CD8-positive, alpha-beta memory T cell (primary cell): ENCODE measurements at regions not wholly inside any gene's neighbourhood (a gene's known extent, or its start where the extent isn't known, plus 50 kb on each side); places are given as distances from the start of the nearest gene placed in this dataset.

ENCODE experiments used
- CTCF ChIA-PET: fragments of 350-600 bp; sonication (Branson Sonifier 250); formaldehyde crosslinking; loops from one replicate; lab custom pipeline; 2021; ENCODE audit warnings: antibody characterized with exemption; lab: Charles Lee
- POLR2A ChIA-PET: fragments of 350-600 bp; sonication (Branson Sonifier 250); formaldehyde crosslinking; loops from one replicate; lab custom pipeline; 2021; ENCODE audit warnings: antibody characterized with exemption; lab: Charles Lee
- DNase-seq, 5 donors: peaks; one replicate each; pipeline versions ENCODE4 v3.0.0 to v3.0.0-alpha.2; 2020 to 2022; ENCODE audit warnings: mixed read lengths in 1 of 5
- H3K27ac ChIP-seq: one replicate; pipeline ENCODE4 v1.7.0; 2013; ENCODE audit warnings: low read depth, mild to moderate bottlenecking, low read length, moderate library complexity
- H3K27me3 ChIP-seq: 2 replicates; pipeline ENCODE4 v1.7.0; 2013; ENCODE audit warnings: low read length, mild to moderate bottlenecking; ENCODE audit not compliant: insufficient read depth, poor library complexity, severe bottlenecking
- H3K36me3 ChIP-seq: 2 replicates; pipeline ENCODE4 v1.7.0; 2013; ENCODE audit warnings: mild to moderate bottlenecking, low read length, moderate library complexity; ENCODE audit not compliant: insufficient read depth
- H3K4me1 ChIP-seq: 2 replicates; pipeline ENCODE4 v1.7.0; 2013; ENCODE audit warnings: mild to moderate bottlenecking, low read length, moderate library complexity; ENCODE audit not compliant: insufficient read depth
- H3K4me3 ChIP-seq: 2 replicates; pipeline ENCODE4 v1.7.0; 2013; ENCODE audit warnings: mild to moderate bottlenecking, low read length
- H3K9me3 ChIP-seq: 2 replicates; pipeline ENCODE4 v1.7.0; 2013; ENCODE audit warnings: mild to moderate bottlenecking, low read length
- H3K27ac Mint-ChIP-seq, 8 donors: one replicate each; pipeline ENCODE4 v1.8.0; 2020 to 2021; ENCODE audit warnings: mixed read lengths in 8 of 8, mild to moderate bottlenecking in 6 of 8, inconsistent platforms in 3 of 8, moderate library complexity in 3 of 8
- H3K27me3 Mint-ChIP-seq, 2 donors: one replicate each; pipeline ENCODE4 v1.8.0; 2020 to 2021; ENCODE audit warnings: mixed read lengths in 2 of 2, mild to moderate bottlenecking in 1 of 2, moderate library complexity in 1 of 2
- H3K36me3 Mint-ChIP-seq, 3 donors: one replicate each; pipeline ENCODE4 v1.8.0; 2020 to 2021; ENCODE audit warnings: mixed read lengths in 3 of 3, inconsistent platforms in 1 of 3, mild to moderate bottlenecking in 1 of 3
- H3K4me1 Mint-ChIP-seq, 3 donors: one replicate each; pipeline ENCODE4 v1.8.0; 2020 to 2021; ENCODE audit warnings: mixed read lengths in 3 of 3, inconsistent platforms in 1 of 3, mild to moderate bottlenecking in 1 of 3
- H3K4me3 Mint-ChIP-seq, 7 donors: one replicate each; pipeline ENCODE4 v1.8.0; 2020 to 2021; ENCODE audit warnings: mixed read lengths in 7 of 7, mild to moderate bottlenecking in 6 of 7, moderate library complexity in 4 of 7, inconsistent platforms in 2 of 7
- H3K9me3 Mint-ChIP-seq, 5 donors: one replicate each; pipeline ENCODE4 v1.8.0; 2020 to 2022; ENCODE audit warnings: mixed read lengths in 5 of 5, mild to moderate bottlenecking in 3 of 5, moderate library complexity in 2 of 5, inconsistent platforms in 1 of 5

GRCh38 chr9:108512426-108513173 is 343.2 kb downstream of the ACTL7B start:
- Histone ChIP-seq H3K27ac (no peak overlapping the region), H3K36me3 (no peaks in the 10 kb centered on the region), H3K4me1 (no peaks in the 10 kb centered on the region), H3K4me3 (no peak overlapping the region), H3K27me3 (no peaks in the 10 kb centered on the region), H3K9me3 (no peaks in the 10 kb centered on the region)
- Mint-ChIP-seq H3K36me3 (no peaks in the 10 kb centered on the region), H3K9me3 (peaks cover 0 to 9% (median 3%) of the 10 kb centered on the region in 5 donors), H3K27ac (no peak overlapping the region), H3K4me1 (no peaks in the 10 kb centered on the region), H3K4me3 (no peak overlapping the region), H3K27me3 (no peaks in the 10 kb centered on the region)
- CTCF ChIA-PET: no interaction called here
- POLR2A ChIA-PET: no interaction called here
- no peak for DNase-seq

GRCh38 chr9:108511307-108511706 is 344.5 kb downstream of the ACTL7B start:
- no peaks in the 10 kb centered on the region for H3K36me3 ChIP-seq
- H3K4me1 ChIP-seq: no peaks in the 10 kb centered on the region
- H3K27ac ChIP-seq: no peak overlapping the region
- H3K27me3 ChIP-seq: no peaks in the 10 kb centered on the region
- H3K36me3 Mint-ChIP-seq: no peaks in the 10 kb centered on the region
- no peaks in the 10 kb centered on the region for H3K4me1 Mint-ChIP-seq
- no peak overlapping the region for H3K4me3 ChIP-seq
- peaks cover 2 to 7% (median 3%) of the 10 kb centered on the region in 5 donors for H3K9me3 Mint-ChIP-seq
- ChIA-PET CTCF (no interaction called here), POLR2A (no interaction called here)
- H3K9me3 ChIP-seq: no peaks in the 10 kb centered on the region
- H3K27me3 Mint-ChIP-seq: no peaks in the 10 kb centered on the region
- H3K27ac Mint-ChIP-seq: no peak overlapping the region
- no peak for DNase-seq
- H3K4me3 Mint-ChIP-seq: no peak overlapping the region

- peaks cover 4 to 12% (median 7%) of the 10 kb centered on the region in 5 donors for H3K9me3 Mint-ChIP-seq
- CTCF ChIA-PET: no interaction called here
- H3K9me3 ChIP-seq: no peaks in the 10 kb centered on the region
- no peaks in the 10 kb centered on the region for H3K36me3 ChIP-seq
- no peak overlapping the region for H3K4me3 Mint-ChIP-seq
- H3K4me3 ChIP-seq: no peak overlapping the region
- H3K4me1 Mint-ChIP-seq: no peaks in the 10 kb centered on the region
- no peaks in the 10 kb centered on the region for H3K27me3 ChIP-seq
- POLR2A ChIA-PET: no interaction called here
- H3K27me3 Mint-ChIP-seq: no peaks in the 10 kb centered on the region
- no peak for DNase-seq
- no peak overlapping the region for H3K27ac Mint-ChIP-seq
- peaks cover 0 to 4% (median 0%) of the 10 kb centered on the region in 3 donors for H3K36me3 Mint-ChIP-seq
- H3K27ac ChIP-seq: no peak overlapping the region
- no peaks in the 10 kb centered on the region for H3K4me1 ChIP-seq
Measured at GRCh38 chr9:108496846-108497245, 358.9 kb downstream of the ACTL7B start.

- Histone ChIP-seq H3K27ac (no peak overlapping the region), H3K9me3 (no peaks in the 10 kb centered on the region), H3K4me1 (no peaks in the 10 kb centered on the region), H3K27me3 (no peaks in the 10 kb centered on the region), H3K4me3 (no peak overlapping the region), H3K36me3 (no peaks in the 10 kb centered on the region)
- Mint-ChIP-seq H3K27me3 (peaks cover 0 to 2% of the 10 kb centered on the region in 2 donors), H3K27ac (no peak overlapping the region), H3K36me3 (no peaks in the 10 kb centered on the region), H3K4me3 (no peak overlapping the region), H3K9me3 (peaks cover 0 to 4% (median 0%) of the 10 kb centered on the region in 5 donors), H3K4me1 (no peaks in the 10 kb centered on the region)
- ChIA-PET POLR2A (no interaction called here), CTCF (no interaction called here)
- no peak for DNase-seq
Measured at GRCh38 chr9:108489567-108489966, 366.2 kb downstream of the ACTL7B start.

GRCh38 chr9:108486831-108487230 is 369.0 kb downstream of the ACTL7B start:
- POLR2A ChIA-PET: no interaction called here
- no peaks in the 10 kb centered on the region for H3K27me3 ChIP-seq
- H3K4me3 ChIP-seq: no peak overlapping the region
- Mint-ChIP-seq H3K9me3 (peaks cover 0 to 4% (median 3%) of the 10 kb centered on the region in 5 donors), H3K4me1 (no peaks in the 10 kb centered on the region), H3K27me3 (peaks cover 0 to 2% of the 10 kb centered on the region in 2 donors), H3K36me3 (no peaks in the 10 kb centered on the region), H3K27ac (no peak overlapping the region), H3K4me3 (no peak overlapping the region)
- no peaks in the 10 kb centered on the region for H3K4me1 ChIP-seq
- CTCF ChIA-PET: no interaction called here
- no peak overlapping the region for H3K27ac ChIP-seq
- DNase-seq: no peak
- H3K9me3 ChIP-seq: no peaks in the 10 kb centered on the region
- no peaks in the 10 kb centered on the region for H3K36me3 ChIP-seq

- POLR2A ChIA-PET: no interaction called here
- CTCF ChIA-PET: no interaction called here
- Histone ChIP-seq H3K36me3 (no peaks in the 10 kb centered on the region), H3K4me3 (no peak overlapping the region), H3K9me3 (no peaks in the 10 kb centered on the region), H3K27me3 (no peaks in the 10 kb centered on the region), H3K27ac (no peak overlapping the region), H3K4me1 (no peaks in the 10 kb centered on the region)
- no peak overlapping the region for H3K4me3 Mint-ChIP-seq
- H3K4me1 Mint-ChIP-seq: no peaks in the 10 kb centered on the region
- no peak for DNase-seq
- H3K27me3 Mint-ChIP-seq: peaks cover 0 to 2% of the 10 kb centered on the region in 2 donors
- no peaks in the 10 kb centered on the region for H3K36me3 Mint-ChIP-seq
- H3K9me3 Mint-ChIP-seq: peaks cover 0 to 3% (median 0%) of the 10 kb centered on the region in 5 donors
- no peak overlapping the region for H3K27ac Mint-ChIP-seq
Measured at GRCh38 chr9:108484468-108484867, 371.3 kb downstream of the ACTL7B start.

GRCh38 chr9:108483676-108484075 is 372.1 kb downstream of the ACTL7B start:
- Mint-ChIP-seq H3K4me3 (no peak overlapping the region), H3K9me3 (peaks cover 0 to 3% (median 0%) of the 10 kb centered on the region in 5 donors), H3K4me1 (no peaks in the 10 kb centered on the region), H3K27me3 (peaks cover 0 to under 1% of the 10 kb centered on the region in 2 donors), H3K36me3 (no peaks in the 10 kb centered on the region), H3K27ac (no peak overlapping the region)
- H3K9me3 ChIP-seq: no peaks in the 10 kb centered on the region
- H3K27ac ChIP-seq: no peak overlapping the region
- ChIA-PET CTCF (no interaction called here), POLR2A (no interaction called here)
- H3K36me3 ChIP-seq: no peaks in the 10 kb centered on the region
- no peak for DNase-seq
- H3K4me3 ChIP-seq: no peak overlapping the region
- no peaks in the 10 kb centered on the region for H3K4me1 ChIP-seq
- H3K27me3 ChIP-seq: no peaks in the 10 kb centered on the region

GRCh38 chr9:108479989-108480652 is 375.7 kb downstream of the ACTL7B start:
- Histone ChIP-seq H3K9me3 (no peaks in the 10 kb centered on the region), H3K4me1 (no peaks in the 10 kb centered on the region), H3K27me3 (no peaks in the 10 kb centered on the region), H3K27ac (no peak overlapping the region), H3K4me3 (no peak overlapping the region), H3K36me3 (no peaks in the 10 kb centered on the region)
- DNase-seq: no peak
- ChIA-PET CTCF (no interaction called here), POLR2A (no interaction called here)
- Mint-ChIP-seq H3K4me1 (no peaks in the 10 kb centered on the region), H3K9me3 (peaks cover 0 to 6% (median 0%) of the 10 kb centered on the region in 5 donors), H3K36me3 (no peaks in the 10 kb centered on the region), H3K27me3 (no peaks in the 10 kb centered on the region), H3K27ac (peak overlapping the region in 1 of 8 donors; percentile 18), H3K4me3 (no peak overlapping the region)
